ENCODE measurements at regions not wholly inside any gene's neighbourhood (a gene's known extent, or its start where the extent isn't known, plus 50 kb on each side); places are given as distances from the start of the nearest gene placed in this dataset.

DNA sequence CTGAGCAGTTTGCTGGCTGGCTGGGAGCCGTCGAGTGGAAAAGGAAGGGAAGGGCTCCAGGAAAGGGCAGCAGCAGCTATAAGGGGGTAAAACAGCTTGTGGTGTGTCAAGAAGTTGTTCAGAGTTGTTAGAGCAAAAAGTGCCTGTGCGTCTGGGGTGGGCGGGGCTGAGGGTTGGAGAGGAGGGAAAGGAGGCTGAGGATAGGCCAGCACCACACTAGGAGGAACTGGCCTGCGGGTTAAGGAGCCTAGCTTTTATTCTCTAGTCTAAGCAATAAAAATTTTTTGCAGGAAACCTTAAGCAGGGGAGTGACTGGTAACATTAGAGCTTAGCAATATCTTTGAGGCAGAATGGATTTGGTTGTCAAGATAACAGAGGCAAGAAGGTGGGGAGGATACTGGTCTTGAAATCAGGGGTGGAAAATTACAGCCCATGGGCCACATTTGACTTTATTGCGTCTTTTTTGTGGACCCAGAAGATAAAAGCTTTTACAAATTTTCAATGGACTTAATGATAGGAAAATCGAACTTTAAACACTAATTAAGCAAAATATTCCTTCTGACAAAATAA is 134.5 kb upstream of the AADACL2 start:
- peaks cover 0 to 8% (median 0%) of the 10 kb centered on the region in 12 donors for H3K4me1 ChIP-seq
- no peak overlapping the region for H3K4me3 ChIP-seq
- DNase-seq (no peak), ATAC-seq (no peak)
- intact Hi-C loops (cut with DNase I), result no loop called here
- no peaks in the 10 kb centered on the region for H3K27me3 ChIP-seq
- TF ChIP-seq, protein P1, sequence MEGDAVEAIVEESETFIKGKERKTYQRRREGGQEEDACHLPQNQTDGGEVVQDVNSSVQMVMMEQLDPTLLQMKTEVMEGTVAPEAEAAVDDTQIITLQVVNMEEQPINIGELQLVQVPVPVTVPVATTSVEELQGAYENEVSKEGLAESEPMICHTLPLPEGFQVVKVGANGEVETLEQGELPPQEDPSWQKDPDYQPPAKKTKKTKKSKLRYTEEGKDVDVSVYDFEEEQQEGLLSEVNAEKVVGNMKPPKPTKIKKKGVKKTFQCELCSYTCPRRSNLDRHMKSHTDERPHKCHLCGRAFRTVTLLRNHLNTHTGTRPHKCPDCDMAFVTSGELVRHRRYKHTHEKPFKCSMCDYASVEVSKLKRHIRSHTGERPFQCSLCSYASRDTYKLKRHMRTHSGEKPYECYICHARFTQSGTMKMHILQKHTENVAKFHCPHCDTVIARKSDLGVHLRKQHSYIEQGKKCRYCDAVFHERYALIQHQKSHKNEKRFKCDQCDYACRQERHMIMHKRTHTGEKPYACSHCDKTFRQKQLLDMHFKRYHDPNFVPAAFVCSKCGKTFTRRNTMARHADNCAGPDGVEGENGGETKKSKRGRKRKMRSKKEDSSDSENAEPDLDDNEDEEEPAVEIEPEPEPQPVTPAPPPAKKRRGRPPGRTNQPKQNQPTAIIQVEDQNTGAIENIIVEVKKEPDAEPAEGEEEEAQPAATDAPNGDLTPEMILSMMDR (IDR thresholded peaks at IDR 0.05), result no peak
- TF ChIP-seq POLR2A (IDR thresholded peaks at IDR 0.05), result no peak
- H3K36me3 ChIP-seq, result no peaks in the 10 kb centered on the region
- no peaks in the 10 kb centered on the region for H3K9me3 ChIP-seq
- H3K27ac ChIP-seq, result no peak overlapping the region
- 66 to 77% (median 67%) methylated on average over 7 of the region's 7 CpGs for WGBS, 4 donors

GRCh38 chr3:151596940-151597339 is 136.1 kb upstream of the IGSF10 start:
- intact Hi-C loops (cut with DNase I), result no loop called here
- Histone ChIP-seq H3K36me3 (no peaks in the 10 kb centered on the region), H3K27ac (no peak overlapping the region), H3K4me1 (peaks cover 0 to 8% (median 0%) of the 10 kb centered on the region in 12 donors), H3K9me3 (no peaks in the 10 kb centered on the region), H3K27me3 (no peaks in the 10 kb centered on the region), H3K4me3 (no peak overlapping the region)
- ATAC-seq, result no peak
- TF ChIP-seq, protein P1 (IDR thresholded peaks at IDR 0.05), result no peak
- TF ChIP-seq POLR2A (IDR thresholded peaks at IDR 0.05), result no peak
- WGBS, 4 donors, result 81 to 90% (median 87%) methylated on average over 5 of the region's 5 CpGs
- no peak for DNase-seq

- no peaks in the 10 kb centered on the region for H3K36me3 ChIP-seq
- H3K27me3 ChIP-seq, result no peaks in the 10 kb centered on the region
- no peak overlapping the region for H3K27ac ChIP-seq
- H3K9me3 ChIP-seq, result no peaks in the 10 kb centered on the region
- whole genome bisulfite sequencing, 4 donors, result 87 to 95% (median 92%) methylated on average over 1 of the region's 1 CpG
- no peak overlapping the region for H3K4me3 ChIP-seq
- H3K4me1 ChIP-seq, result no peaks in the 10 kb centered on the region
- intact Hi-C loops (cut with DNase I), result no loop called here
- no peak for DNase-seq
- no peak for ATAC-seq
- TF ChIP-seq POLR2A (IDR thresholded peaks at IDR 0.05), result no peak
- TF ChIP-seq, protein P1 (IDR thresholded peaks at IDR 0.05), result no peak
Observed at GRCh38 chr3:151593928-151594327, 133.1 kb upstream of the IGSF10 start.

DNA sequence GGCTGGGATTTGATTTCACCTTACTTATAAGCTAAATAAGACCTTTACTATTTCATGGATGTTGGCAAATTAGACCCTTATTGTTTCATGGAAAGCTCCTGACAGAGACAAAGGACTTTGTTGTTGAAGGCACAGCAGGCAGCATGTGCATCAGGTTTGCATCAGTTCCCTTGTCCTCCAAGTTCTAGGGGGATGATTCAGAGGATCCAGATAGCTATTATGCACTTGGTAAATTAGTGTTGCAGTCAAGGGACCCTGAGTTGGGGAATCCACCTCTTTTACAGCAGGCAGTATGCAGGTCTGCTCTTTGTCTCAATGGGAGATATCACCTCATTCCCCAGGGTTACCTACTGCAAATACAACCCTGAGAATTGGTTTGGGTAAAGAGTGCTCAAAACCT is 131.4 kb upstream of the IGSF10 start:
- H3K9me3 ChIP-seq, result peaks cover 0 to 3% (median 0%) of the 10 kb centered on the region in 12 donors
- no peak for DNase-seq
- intact Hi-C loops (cut with DNase I), result no loop called here
- no peak overlapping the region for H3K27ac ChIP-seq
- TF ChIP-seq, protein P1 (IDR thresholded peaks at IDR 0.05), result no peak
- TF ChIP-seq POLR2A (IDR thresholded peaks at IDR 0.05), result no peak
- no peaks in the 10 kb centered on the region for H3K36me3 ChIP-seq
- no peaks in the 10 kb centered on the region for H3K27me3 ChIP-seq
- no peak for ATAC-seq
- H3K4me3 ChIP-seq, result no peak overlapping the region
- no peaks in the 10 kb centered on the region for H3K4me1 ChIP-seq
